Right lobe of liver (tissue), 4 donors: ENCODE measurements at regions not wholly inside any gene's neighbourhood (a gene's known extent, or its start where the extent isn't known, plus 50 kb on each side); places are given as distances from the start of the nearest gene placed in this dataset.

Source experiments
- CTCF ChIP-seq, 4 donors: fragments of 200-600 bp in 3 of 4; fragments of 450-650 bp in 1 of 4; IDR thresholded peaks; one replicate each; pipeline versions ENCODE4 v1.5.1 to v1.8.0; 2016 to 2022; ENCODE audit warnings: antibody characterized with exemption in 4 of 4, mild to moderate bottlenecking in 2 of 4
- POLR2A ChIP-seq: fragments of 450-650 bp; IDR thresholded peaks from one replicate; pipeline ENCODE4 v1.6.1; 2017; ENCODE audit warnings: antibody characterized with exemption, mild to moderate bottlenecking
- donor health status: DM: no; HTN: no; CAD: no.
- donor health status: DM: no; HTN: no; CAD: no.
- donor health status: DM: no; HTN: yes; CAD: no.

DNA sequence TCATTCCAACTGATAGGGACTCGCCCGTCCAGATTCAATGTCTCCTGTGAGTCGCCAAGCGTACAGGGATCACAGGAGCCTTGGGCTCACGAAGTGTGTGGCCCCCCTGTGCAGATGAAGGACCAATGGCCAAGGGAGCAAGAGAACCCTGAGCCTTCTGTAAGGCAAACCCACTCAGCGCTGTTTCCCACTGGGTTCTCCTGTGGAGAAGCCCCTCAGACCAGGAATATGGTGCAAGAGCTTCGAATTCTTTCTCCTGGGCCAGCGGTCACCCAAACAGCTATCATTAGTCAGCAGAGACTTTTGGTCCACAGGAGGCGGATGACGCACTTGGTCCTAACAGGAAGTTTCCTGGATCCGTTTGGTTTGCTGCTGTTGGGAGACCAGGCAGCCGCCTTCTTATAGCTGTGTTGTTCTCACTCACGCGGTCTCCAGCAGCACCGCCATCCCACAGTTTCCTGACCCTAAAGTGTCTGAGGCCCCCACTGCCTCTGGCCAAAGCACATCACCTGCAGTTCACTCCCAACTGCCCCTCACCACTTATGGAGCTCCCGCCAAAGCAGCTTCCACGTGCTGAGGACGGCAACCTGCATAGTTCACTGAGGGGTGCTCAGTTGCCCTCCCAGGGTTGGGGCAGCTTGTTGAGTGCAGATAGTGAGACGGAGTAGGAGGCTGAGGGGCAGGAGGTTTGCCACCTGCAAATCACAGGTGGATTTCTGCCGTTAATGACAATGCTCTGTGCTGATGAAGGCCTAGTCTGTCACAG lies 268.6 kb downstream of the ERMARD start:
- TF ChIP-seq CTCF (IDR thresholded peaks at IDR 0.05), result no peak
- no peak for TF ChIP-seq POLR2A
